ENCODE measurements at regions not wholly inside any gene's neighbourhood (a gene's known extent, or its start where the extent isn't known, plus 50 kb on each side); places are given as distances from the start of the nearest gene placed in this dataset.
"Not testable (repeated sequence)": the region's sequence is repeated elsewhere in the genome, so short reads cannot be mapped to it uniquely, and the experiment has no call there.

DNA sequence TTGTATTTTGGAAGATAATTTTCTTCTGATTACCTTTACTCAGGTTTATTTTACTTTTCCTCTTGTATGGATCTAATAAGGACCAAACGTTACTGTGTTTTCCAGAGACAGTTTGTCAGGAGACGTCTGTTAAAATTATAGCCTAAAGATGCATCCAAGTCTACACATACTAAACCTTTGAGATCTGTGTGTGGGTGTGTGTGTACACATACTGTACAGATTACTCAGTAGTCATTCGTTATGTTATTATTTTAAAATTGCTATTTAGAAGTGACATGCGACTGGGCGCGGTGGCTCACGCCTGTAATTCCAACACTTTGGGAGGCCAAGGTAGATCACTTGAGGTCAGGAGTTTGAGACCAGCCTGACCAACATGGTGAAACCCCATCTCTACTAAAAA lies 51.6 kb upstream of the CNTLN start:
- no peak overlapping the region for H3K27ac ChIP-seq (ENCODE audit: low read depth in 2 of 2, low read length in 2 of 2)

DNA sequence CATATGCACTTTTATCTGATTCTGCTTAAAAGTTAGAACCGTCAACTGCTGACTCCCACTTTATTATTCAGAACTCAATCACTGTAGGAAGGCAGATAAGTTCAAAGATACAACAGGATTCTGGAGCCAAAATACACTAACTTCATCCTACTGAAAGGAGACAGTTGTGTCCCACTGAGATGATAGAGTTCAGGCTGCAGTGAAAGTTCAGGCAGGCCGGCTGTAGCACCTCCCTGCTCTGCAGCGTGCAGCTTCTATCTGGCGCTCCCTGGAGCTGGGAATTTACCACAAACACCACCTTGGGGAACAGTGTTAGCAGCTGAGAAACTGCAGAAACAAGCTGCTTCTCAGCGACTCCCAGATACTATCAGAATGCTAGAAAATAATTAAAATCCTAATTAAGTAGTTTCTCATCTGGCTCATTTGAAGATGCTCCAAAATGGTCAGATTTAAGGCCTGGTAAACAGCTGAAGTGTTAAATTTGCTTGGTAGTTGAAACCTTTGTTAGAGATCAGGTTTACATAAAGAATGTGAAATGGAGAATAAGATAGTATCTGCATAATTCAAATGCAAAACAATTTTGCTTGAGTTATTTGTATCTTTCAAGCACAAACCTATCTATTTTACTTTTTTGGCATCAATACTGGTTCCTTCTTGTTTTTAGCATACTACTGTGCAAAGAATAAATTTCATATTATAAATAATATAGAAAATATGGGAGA lies 52.3 kb upstream of the CNTLN start:
- Histone ChIP-seq H3K4me3 (ENCODE audit: low read length in 2 of 2) (no peak overlapping the region), H3K27ac (ENCODE audit: low read depth in 2 of 2, low read length in 2 of 2) (no peak overlapping the region), H3K4me1 (ENCODE audit: control insufficient read depth in 2 of 2, insufficient read depth in 2 of 2, low read length in 2 of 2) (no peaks in the 10 kb centered on the region), H3K27me3 (ENCODE audit: control insufficient read depth in 2 of 2, insufficient read depth in 2 of 2, low read length in 2 of 2) (no peaks in the 10 kb centered on the region), H3K36me3 (ENCODE audit: control insufficient read depth in 2 of 2, insufficient read depth in 2 of 2, low read length in 2 of 2) (no peaks in the 10 kb centered on the region), H3K9ac (ENCODE audit: low read depth in 1 of 2, low read length in 2 of 2) (no peak overlapping the region), H3K9me3 (ENCODE audit: control insufficient read depth in 2 of 2, low read length in 2 of 2) (no peaks in the 10 kb centered on the region)

More for the DNA sequence above, 51.6 kb upstream of the CNTLN start:
- no peaks in the 10 kb centered on the region for H3K36me3 ChIP-seq (ENCODE audit: control insufficient read depth in 2 of 2, insufficient read depth in 2 of 2, low read length in 2 of 2)
- no peak overlapping the region for H3K9ac ChIP-seq (ENCODE audit: low read depth in 1 of 2, low read length in 2 of 2)
- no peaks in the 10 kb centered on the region for H3K27me3 ChIP-seq (ENCODE audit: control insufficient read depth in 2 of 2, insufficient read depth in 2 of 2, low read length in 2 of 2)
- no peaks in the 10 kb centered on the region for H3K9me3 ChIP-seq (ENCODE audit: control insufficient read depth in 2 of 2, low read length in 2 of 2)
- no peaks in the 10 kb centered on the region for H3K4me1 ChIP-seq (ENCODE audit: control insufficient read depth in 2 of 2, insufficient read depth in 2 of 2, low read length in 2 of 2)
- no peak overlapping the region for H3K4me3 ChIP-seq (ENCODE audit: low read length in 2 of 2)

DNA sequence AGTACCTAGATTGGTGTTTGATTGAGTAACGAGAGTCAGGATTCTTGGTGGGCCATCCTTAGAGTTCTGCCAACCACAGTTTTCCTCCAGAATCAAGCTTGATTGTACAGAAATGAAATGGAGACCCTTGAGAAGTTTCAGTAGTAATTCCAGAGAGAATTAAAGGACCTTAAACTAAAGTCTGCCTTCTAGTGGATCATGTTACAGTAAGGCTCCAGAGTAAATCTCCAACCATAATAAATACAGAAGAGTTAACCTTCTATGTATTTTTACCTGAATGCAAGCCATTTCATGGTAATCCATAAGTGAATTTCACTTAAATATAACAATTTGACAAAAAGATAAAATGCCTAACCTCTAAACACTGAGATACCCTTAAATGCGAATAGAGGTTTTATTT lies 53.0 kb upstream of the CNTLN start:
- H3K27ac ChIP-seq (ENCODE audit: low read depth in 2 of 2, low read length in 2 of 2) = no peak overlapping the region
- no peak overlapping the region for H3K9ac ChIP-seq (ENCODE audit: low read depth in 1 of 2, low read length in 2 of 2)
- no peaks in the 10 kb centered on the region for H3K9me3 ChIP-seq (ENCODE audit: control insufficient read depth in 2 of 2, low read length in 2 of 2)
- no peaks in the 10 kb centered on the region for H3K4me1 ChIP-seq (ENCODE audit: control insufficient read depth in 2 of 2, insufficient read depth in 2 of 2, low read length in 2 of 2)
- H3K36me3 ChIP-seq (ENCODE audit: control insufficient read depth in 2 of 2, insufficient read depth in 2 of 2, low read length in 2 of 2) = no peaks in the 10 kb centered on the region
- no peaks in the 10 kb centered on the region for H3K27me3 ChIP-seq (ENCODE audit: control insufficient read depth in 2 of 2, insufficient read depth in 2 of 2, low read length in 2 of 2)
- H3K4me3 ChIP-seq (ENCODE audit: low read length in 2 of 2) = no peak overlapping the region

DNA sequence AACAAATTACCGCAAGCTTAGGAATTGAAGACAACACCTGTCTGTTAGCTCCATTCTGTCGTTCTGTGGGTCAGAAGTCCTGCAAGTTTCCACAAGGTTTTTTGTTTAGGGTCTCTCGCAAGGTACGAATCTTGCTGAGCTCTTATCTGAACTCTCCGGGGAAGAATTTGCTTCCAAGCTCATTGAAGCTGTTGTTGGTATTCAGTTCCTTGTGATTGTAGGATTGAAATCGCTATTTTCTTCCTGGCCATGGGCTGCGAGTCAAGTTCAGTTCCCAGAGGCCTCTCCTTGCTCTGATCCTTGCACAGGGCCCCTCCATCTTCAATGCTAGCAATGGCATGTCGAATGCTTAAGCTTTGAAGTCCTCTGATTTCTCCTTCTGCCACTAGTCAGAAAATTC lies 53.5 kb upstream of the CNTLN start:
- H3K4me1 ChIP-seq (ENCODE audit: control insufficient read depth in 2 of 2, insufficient read depth in 2 of 2, low read length in 2 of 2) = no peaks in the 10 kb centered on the region
- no peak overlapping the region for H3K4me3 ChIP-seq (ENCODE audit: low read length in 2 of 2)
- H3K9ac ChIP-seq (ENCODE audit: low read depth in 1 of 2, low read length in 2 of 2) = no peak overlapping the region
- no peaks in the 10 kb centered on the region for H3K36me3 ChIP-seq (ENCODE audit: control insufficient read depth in 2 of 2, insufficient read depth in 2 of 2, low read length in 2 of 2)
- no peak overlapping the region for H3K27ac ChIP-seq (ENCODE audit: low read depth in 2 of 2, low read length in 2 of 2)
- H3K27me3 ChIP-seq (ENCODE audit: control insufficient read depth in 2 of 2, insufficient read depth in 2 of 2, low read length in 2 of 2) = no peaks in the 10 kb centered on the region
- H3K9me3 ChIP-seq (ENCODE audit: control insufficient read depth in 2 of 2, low read length in 2 of 2) = no peaks in the 10 kb centered on the region

DNA sequence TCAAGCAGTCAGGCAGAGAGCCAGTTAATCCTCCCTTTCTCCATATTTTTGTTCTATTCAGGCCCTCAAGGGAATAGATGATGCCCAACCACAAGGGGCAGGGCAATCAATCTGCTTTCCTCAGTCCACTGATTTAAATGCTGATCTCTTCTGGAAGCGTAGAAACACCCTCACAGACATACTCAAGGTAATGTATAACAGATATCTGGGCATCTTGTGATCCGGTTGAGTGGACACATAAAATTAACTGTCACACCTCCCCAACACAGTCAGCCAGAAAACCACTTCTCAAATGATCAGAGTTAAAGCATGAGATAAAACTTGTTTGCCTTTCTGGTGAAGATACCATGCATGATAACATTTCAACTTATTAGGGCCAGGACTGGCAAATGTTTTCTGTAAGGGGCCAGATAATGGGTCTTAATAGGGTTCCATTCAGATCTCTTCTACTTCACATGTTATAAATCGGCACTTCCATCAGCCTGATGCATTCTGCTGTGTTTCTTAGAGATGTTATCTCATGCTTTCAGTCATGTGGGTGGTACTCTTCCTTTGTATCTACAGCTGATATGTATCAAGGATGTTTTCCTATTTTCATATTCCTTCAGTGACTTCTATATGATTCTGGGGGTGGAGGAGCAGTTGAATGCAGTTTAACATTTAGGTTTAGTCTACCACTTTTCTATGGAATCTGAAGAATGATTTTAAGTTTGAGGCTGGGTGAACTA lies 58.9 kb upstream of the CNTLN start:
- H3K27me3 ChIP-seq (ENCODE audit: control insufficient read depth in 2 of 2, insufficient read depth in 2 of 2, low read length in 2 of 2) = no peaks in the 10 kb centered on the region
- no peak overlapping the region for H3K27ac ChIP-seq (ENCODE audit: low read depth in 2 of 2, low read length in 2 of 2)
- no peak overlapping the region for H3K9ac ChIP-seq (ENCODE audit: low read depth in 1 of 2, low read length in 2 of 2)

DNA sequence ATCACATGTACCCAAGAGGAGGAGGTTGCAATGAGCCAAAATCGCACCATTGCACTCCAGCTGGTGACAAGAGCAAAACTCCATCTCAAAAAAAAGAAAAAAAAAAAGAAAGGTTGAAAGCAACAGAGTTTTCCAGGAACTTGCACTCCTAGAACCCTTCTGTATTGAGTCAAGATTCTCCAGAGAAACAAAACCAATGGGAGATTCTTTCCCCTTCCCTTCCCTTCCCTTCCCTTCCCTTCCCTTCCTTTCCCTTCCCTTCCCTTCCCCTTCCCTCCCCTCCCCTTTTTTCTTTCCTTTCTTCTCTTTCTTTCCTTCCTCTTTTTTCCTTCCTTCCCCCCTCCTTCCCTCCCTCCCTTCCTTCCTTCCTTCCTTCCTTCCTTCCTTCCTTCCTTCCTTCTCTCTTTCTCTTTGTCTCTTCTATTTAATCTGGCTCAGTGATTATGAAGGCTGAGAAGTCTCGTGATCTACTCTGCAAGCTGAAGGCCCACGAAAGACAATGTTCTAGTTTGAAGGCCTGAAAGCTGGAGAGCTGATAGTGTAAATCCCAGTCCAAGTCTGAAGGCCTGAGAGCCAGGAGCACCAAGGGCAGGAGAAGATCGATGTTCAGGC lies 59.6 kb upstream of the CNTLN start:
- no peaks in the 10 kb centered on the region for H3K27me3 ChIP-seq (ENCODE audit: control insufficient read depth in 2 of 2, insufficient read depth in 2 of 2, low read length in 2 of 2)
- no peak overlapping the region for H3K9ac ChIP-seq (ENCODE audit: low read depth in 1 of 2, low read length in 2 of 2)
- no peaks in the 10 kb centered on the region for H3K36me3 ChIP-seq (ENCODE audit: control insufficient read depth in 2 of 2, insufficient read depth in 2 of 2, low read length in 2 of 2)
- no peaks in the 10 kb centered on the region for H3K4me1 ChIP-seq (ENCODE audit: control insufficient read depth in 2 of 2, insufficient read depth in 2 of 2, low read length in 2 of 2)
- H3K9me3 ChIP-seq (ENCODE audit: control insufficient read depth in 2 of 2, low read length in 2 of 2) = no peaks in the 10 kb centered on the region
- H3K4me3 ChIP-seq (ENCODE audit: low read length in 2 of 2) = no peak overlapping the region
- no peak overlapping the region for H3K27ac ChIP-seq (ENCODE audit: low read depth in 2 of 2, low read length in 2 of 2)

More for the DNA sequence above, 58.9 kb upstream of the CNTLN start:
- no peak overlapping the region for H3K4me3 ChIP-seq (ENCODE audit: low read length in 2 of 2)
- no peaks in the 10 kb centered on the region for H3K4me1 ChIP-seq (ENCODE audit: control insufficient read depth in 2 of 2, insufficient read depth in 2 of 2, low read length in 2 of 2)
- H3K36me3 ChIP-seq (ENCODE audit: control insufficient read depth in 2 of 2, insufficient read depth in 2 of 2, low read length in 2 of 2) = no peaks in the 10 kb centered on the region
- H3K9me3 ChIP-seq (ENCODE audit: control insufficient read depth in 2 of 2, low read length in 2 of 2) = no peaks in the 10 kb centered on the region

DNA sequence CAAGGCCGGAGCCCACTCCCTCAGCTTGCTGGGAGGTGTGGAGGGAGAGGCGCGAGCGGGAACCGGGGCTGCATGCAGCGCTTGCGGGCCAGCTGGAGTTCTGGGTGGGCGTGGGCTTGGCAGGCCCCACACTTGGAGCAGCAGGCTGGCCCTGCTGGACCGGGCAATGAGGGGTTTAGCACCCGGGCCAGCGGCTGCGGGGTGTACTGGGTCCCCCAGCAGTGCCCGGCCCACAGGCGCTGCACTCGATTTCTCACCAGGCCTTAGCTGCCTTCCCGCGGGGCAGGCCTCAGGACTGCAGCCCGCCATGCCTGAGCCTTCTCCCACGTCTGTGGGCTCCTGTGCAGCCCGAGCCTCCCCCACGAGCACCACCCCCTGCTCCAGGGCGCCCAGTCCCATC lies 62.3 kb upstream of the CNTLN start:
- H3K27ac ChIP-seq (ENCODE audit: low read depth in 2 of 2, low read length in 2 of 2); H3K9me3 ChIP-seq (ENCODE audit: control insufficient read depth in 2 of 2, low read length in 2 of 2); H3K4me3 ChIP-seq (ENCODE audit: low read length in 2 of 2); H3K36me3 ChIP-seq (ENCODE audit: control insufficient read depth in 2 of 2, insufficient read depth in 2 of 2, low read length in 2 of 2); H3K27me3 ChIP-seq (ENCODE audit: control insufficient read depth in 2 of 2, insufficient read depth in 2 of 2, low read length in 2 of 2); H3K9ac ChIP-seq (ENCODE audit: low read depth in 1 of 2, low read length in 2 of 2); H3K4me1 ChIP-seq (ENCODE audit: control insufficient read depth in 2 of 2, insufficient read depth in 2 of 2, low read length in 2 of 2): not testable (repeated sequence)

DNA sequence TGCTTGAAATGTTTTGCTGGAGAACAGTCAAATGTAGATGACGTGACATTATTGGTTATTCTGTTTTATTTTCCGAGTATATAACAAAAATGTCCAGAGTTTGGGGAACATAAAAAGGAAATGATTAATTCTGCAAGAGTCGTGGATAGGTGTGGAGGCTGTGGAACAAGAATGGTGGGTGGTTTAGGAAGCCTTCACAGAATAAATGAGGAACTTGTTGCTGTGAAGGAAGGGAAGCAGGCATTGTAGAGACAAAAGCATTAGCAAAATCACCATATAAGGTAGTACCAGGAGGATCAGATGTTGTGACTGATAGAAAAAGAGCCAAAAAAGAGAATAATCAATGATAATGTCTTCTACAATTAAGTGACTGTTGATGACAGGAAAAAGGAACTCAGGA lies 66.2 kb upstream of the CNTLN start:
- Histone ChIP-seq H3K9ac (ENCODE audit: low read depth in 1 of 2, low read length in 2 of 2) (no peak overlapping the region), H3K27ac (ENCODE audit: low read depth in 2 of 2, low read length in 2 of 2) (no peak overlapping the region), H3K9me3 (ENCODE audit: control insufficient read depth in 2 of 2, low read length in 2 of 2) (no peaks in the 10 kb centered on the region), H3K36me3 (ENCODE audit: control insufficient read depth in 2 of 2, insufficient read depth in 2 of 2, low read length in 2 of 2) (no peaks in the 10 kb centered on the region), H3K27me3 (ENCODE audit: control insufficient read depth in 2 of 2, insufficient read depth in 2 of 2, low read length in 2 of 2) (no peaks in the 10 kb centered on the region), H3K4me1 (ENCODE audit: control insufficient read depth in 2 of 2, insufficient read depth in 2 of 2, low read length in 2 of 2) (no peaks in the 10 kb centered on the region), H3K4me3 (ENCODE audit: low read length in 2 of 2) (no peak overlapping the region)

DNA sequence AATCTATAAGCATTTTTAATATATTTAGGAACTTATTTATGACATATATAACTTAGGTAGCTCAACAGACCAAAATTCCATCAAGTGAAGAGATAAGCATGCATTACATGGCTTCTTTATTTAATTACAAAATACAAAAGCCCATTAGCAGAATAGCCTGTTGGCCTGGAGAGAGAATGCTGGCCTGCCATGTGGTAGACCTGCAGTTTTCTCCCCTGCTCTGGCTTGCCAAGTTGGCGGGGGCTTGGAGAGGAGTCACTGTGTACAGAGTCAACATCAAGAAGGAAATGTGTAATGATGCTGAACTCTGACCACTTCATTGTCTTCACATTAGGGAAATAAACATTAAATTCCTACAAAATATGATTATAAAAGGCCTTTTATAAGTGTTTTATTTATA lies 69.8 kb upstream of the CNTLN start:
- Histone ChIP-seq H3K4me3 (ENCODE audit: low read length in 2 of 2) (no peak overlapping the region), H3K4me1 (ENCODE audit: control insufficient read depth in 2 of 2, insufficient read depth in 2 of 2, low read length in 2 of 2) (no peaks in the 10 kb centered on the region), H3K9ac (ENCODE audit: low read depth in 1 of 2, low read length in 2 of 2) (no peak overlapping the region), H3K9me3 (ENCODE audit: control insufficient read depth in 2 of 2, low read length in 2 of 2) (no peaks in the 10 kb centered on the region), H3K27ac (ENCODE audit: low read depth in 2 of 2, low read length in 2 of 2) (no peak overlapping the region), H3K27me3 (ENCODE audit: control insufficient read depth in 2 of 2, insufficient read depth in 2 of 2, low read length in 2 of 2) (no peaks in the 10 kb centered on the region), H3K36me3 (ENCODE audit: control insufficient read depth in 2 of 2, insufficient read depth in 2 of 2, low read length in 2 of 2) (no peaks in the 10 kb centered on the region)

DNA sequence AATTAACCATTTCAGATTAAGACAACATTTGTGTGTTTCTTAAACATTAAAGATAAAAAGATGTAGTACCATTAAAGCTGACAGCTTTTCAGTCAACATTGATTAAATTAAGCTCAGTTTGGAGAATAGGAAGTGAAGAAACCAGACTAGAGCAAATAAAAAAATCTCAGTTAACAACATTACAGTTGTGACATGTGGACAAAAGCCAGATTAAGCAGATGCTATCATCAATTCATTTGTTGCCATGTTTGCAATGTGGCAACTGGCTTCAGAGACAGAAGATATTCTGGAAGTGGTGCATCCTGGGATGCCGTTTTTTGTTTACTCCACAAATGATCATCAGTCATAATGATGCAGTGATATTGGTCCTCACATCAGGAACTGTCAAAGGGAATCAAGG lies 70.3 kb upstream of the CNTLN start:
- Histone ChIP-seq H3K27ac (ENCODE audit: low read depth in 2 of 2, low read length in 2 of 2) (no peak overlapping the region), H3K9ac (ENCODE audit: low read depth in 1 of 2, low read length in 2 of 2) (no peak overlapping the region), H3K36me3 (ENCODE audit: control insufficient read depth in 2 of 2, insufficient read depth in 2 of 2, low read length in 2 of 2) (no peaks in the 10 kb centered on the region), H3K4me1 (ENCODE audit: control insufficient read depth in 2 of 2, insufficient read depth in 2 of 2, low read length in 2 of 2) (no peaks in the 10 kb centered on the region), H3K4me3 (ENCODE audit: low read length in 2 of 2) (no peak overlapping the region), H3K9me3 (ENCODE audit: control insufficient read depth in 2 of 2, low read length in 2 of 2) (no peaks in the 10 kb centered on the region), H3K27me3 (ENCODE audit: control insufficient read depth in 2 of 2, insufficient read depth in 2 of 2, low read length in 2 of 2) (no peaks in the 10 kb centered on the region)
